ENCODE measurements at regions not wholly inside any gene's neighbourhood (a gene's known extent, or its start where the extent isn't known, plus 50 kb on each side); places are given as distances from the start of the nearest gene placed in this dataset.

DNA sequence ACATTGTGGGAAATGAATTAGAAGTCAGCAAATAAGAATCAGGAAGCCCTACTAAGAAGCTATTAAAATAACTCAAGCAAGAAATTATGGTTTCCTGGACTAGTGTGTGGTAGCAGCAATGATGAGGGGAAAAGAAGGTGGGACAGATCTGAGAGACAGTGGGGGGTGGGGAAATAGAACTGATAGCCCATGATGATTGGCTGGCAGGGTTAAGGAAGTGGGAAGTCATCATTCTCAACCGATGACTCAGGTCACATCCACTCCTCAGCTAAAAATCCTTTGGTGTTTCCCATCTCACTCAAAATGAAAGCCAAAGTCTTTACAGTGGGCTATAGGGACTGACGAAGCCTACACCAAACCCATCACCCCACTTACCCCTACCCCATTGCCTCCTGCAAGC is 153.9 kb upstream of the ARHGEF26 start:
- no peaks in the 10 kb centered on the region for H3K27me3 ChIP-seq (ENCODE audit: control insufficient read depth, insufficient read depth, low read length)
- no peak overlapping the region for H2AFZ ChIP-seq
- H3K79me2 ChIP-seq, result no peaks in the 10 kb centered on the region
- no peak overlapping the region for H3K9ac ChIP-seq
- no peaks in the 10 kb centered on the region for H3K36me3 ChIP-seq (ENCODE audit: control insufficient read depth, insufficient read depth, low read length)
- TF ChIP-seq, protein P1, sequence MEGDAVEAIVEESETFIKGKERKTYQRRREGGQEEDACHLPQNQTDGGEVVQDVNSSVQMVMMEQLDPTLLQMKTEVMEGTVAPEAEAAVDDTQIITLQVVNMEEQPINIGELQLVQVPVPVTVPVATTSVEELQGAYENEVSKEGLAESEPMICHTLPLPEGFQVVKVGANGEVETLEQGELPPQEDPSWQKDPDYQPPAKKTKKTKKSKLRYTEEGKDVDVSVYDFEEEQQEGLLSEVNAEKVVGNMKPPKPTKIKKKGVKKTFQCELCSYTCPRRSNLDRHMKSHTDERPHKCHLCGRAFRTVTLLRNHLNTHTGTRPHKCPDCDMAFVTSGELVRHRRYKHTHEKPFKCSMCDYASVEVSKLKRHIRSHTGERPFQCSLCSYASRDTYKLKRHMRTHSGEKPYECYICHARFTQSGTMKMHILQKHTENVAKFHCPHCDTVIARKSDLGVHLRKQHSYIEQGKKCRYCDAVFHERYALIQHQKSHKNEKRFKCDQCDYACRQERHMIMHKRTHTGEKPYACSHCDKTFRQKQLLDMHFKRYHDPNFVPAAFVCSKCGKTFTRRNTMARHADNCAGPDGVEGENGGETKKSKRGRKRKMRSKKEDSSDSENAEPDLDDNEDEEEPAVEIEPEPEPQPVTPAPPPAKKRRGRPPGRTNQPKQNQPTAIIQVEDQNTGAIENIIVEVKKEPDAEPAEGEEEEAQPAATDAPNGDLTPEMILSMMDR (IDR thresholded peaks at IDR 0.05), result no peak
- H3K4me2 ChIP-seq (ENCODE audit: low read length), result no peak overlapping the region
- no peaks in the 10 kb centered on the region for H3K9me3 ChIP-seq (ENCODE audit: control insufficient read depth, low read length)
- H3K27ac ChIP-seq, result no peak overlapping the region
- no peaks in the 10 kb centered on the region for H3K4me1 ChIP-seq
- no peak overlapping the region for H3K4me3 ChIP-seq (ENCODE audit: low read depth, low read length)

DNA sequence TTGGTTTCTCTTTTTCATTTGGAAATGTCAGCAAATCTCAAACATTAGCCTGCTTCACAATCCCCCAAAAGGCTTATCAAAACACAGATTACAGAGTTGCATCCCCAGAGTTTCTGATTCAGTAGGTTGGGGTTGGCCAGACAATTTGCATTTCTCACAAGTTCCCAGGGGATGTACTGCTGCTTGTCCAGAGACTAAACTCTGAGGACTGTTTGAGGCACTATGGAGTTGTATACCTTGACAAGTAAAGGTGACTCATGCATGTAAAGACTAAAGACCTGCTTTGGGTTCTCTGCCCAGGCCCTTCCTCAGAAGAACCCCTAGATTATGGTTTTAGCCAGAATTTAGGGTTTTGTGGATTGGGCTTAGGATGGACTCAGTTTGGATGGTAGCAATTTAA is 151.1 kb upstream of the ARHGEF26 start:
- Histone ChIP-seq H3K9me3 (ENCODE audit: control insufficient read depth, low read length) (no peaks in the 10 kb centered on the region), H3K4me2 (ENCODE audit: low read length) (no peak overlapping the region), H3K27ac (no peak overlapping the region), H3K4me1 (no peaks in the 10 kb centered on the region), H3K9ac (no peak overlapping the region), H2AFZ (no peak overlapping the region), H3K4me3 (ENCODE audit: low read depth, low read length) (no peak overlapping the region), H3K79me2 (no peaks in the 10 kb centered on the region), H3K36me3 (ENCODE audit: control insufficient read depth, insufficient read depth, low read length) (no peaks in the 10 kb centered on the region), H3K27me3 (ENCODE audit: control insufficient read depth, insufficient read depth, low read length) (no peaks in the 10 kb centered on the region)
- TF ChIP-seq, protein P1 (IDR thresholded peaks at IDR 0.05), result no peak

DNA sequence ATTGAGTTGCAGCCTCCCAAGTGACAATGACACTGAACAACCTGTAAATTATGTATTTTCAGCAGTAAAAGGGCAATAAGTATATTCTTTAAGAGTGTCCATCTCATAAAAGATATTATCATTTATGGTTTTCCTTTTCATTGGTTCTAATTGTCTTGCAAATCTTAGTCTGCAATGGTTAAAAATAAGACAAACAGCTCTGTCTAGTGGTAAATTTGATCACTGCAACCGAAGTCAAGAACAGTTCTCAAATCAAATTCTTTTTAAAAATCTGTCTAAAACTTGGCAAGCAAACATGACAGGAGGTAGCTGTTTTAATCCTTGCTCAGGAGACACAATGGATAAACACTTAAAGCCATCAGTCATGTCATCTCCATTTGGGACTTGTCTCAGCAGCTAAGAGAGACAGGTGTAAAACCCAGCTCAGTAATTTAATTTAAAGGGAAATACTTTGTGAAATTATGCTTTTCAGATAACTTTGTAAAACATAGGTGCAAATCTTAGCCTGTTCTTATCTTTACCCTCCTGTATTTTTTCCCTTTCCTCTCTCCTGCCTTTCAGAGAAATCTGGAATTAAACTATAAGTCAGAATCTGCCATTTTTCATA is 150.3 kb upstream of the ARHGEF26 start:
- H2AFZ ChIP-seq, result no peak overlapping the region
- H3K4me2 ChIP-seq (ENCODE audit: low read length), result no peak overlapping the region
- H3K79me2 ChIP-seq, result no peaks in the 10 kb centered on the region
- H3K27ac ChIP-seq, result no peak overlapping the region
- no peaks in the 10 kb centered on the region for H3K27me3 ChIP-seq (ENCODE audit: control insufficient read depth, insufficient read depth, low read length)
- H3K9me3 ChIP-seq (ENCODE audit: control insufficient read depth, low read length), result no peaks in the 10 kb centered on the region
- H3K4me1 ChIP-seq, result no peaks in the 10 kb centered on the region
- no peak overlapping the region for H3K4me3 ChIP-seq (ENCODE audit: low read depth, low read length)
- H3K36me3 ChIP-seq (ENCODE audit: control insufficient read depth, insufficient read depth, low read length), result no peaks in the 10 kb centered on the region
- H3K9ac ChIP-seq, result no peak overlapping the region
- TF ChIP-seq, protein P1 (IDR thresholded peaks at IDR 0.05), result peak; percentile 31

DNA sequence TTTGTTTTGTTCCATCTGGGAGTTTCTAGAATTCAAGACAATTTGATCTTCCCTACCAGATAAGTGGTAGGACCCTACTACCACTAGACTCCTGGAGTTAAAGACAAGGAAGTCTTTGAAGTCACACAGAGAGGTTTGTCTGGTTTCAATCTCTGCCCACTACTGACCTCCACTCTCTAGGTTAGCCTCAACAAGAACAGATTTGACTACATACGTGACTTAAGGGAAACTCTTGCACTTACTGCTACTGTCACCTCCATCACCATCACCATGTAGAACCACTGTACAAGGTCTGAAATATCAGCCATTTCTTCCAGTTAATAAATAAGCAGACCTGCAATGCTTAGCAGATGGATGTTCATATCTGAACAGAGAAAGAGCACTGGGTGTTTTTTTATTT is 148.3 kb upstream of the ARHGEF26 start:
- Histone ChIP-seq H3K27me3 (ENCODE audit: control insufficient read depth, insufficient read depth, low read length) (no peaks in the 10 kb centered on the region), H3K4me1 (no peaks in the 10 kb centered on the region), H2AFZ (peak overlapping the region; percentile 19), H3K9ac (no peak overlapping the region), H3K79me2 (no peaks in the 10 kb centered on the region), H3K4me3 (ENCODE audit: low read depth, low read length) (no peak overlapping the region), H3K9me3 (ENCODE audit: control insufficient read depth, low read length) (no peaks in the 10 kb centered on the region), H3K27ac (no peak overlapping the region), H3K4me2 (ENCODE audit: low read length) (no peak overlapping the region), H3K36me3 (ENCODE audit: control insufficient read depth, insufficient read depth, low read length) (no peaks in the 10 kb centered on the region)
- TF ChIP-seq, protein P1 (IDR thresholded peaks at IDR 0.05), result no peak

DNA sequence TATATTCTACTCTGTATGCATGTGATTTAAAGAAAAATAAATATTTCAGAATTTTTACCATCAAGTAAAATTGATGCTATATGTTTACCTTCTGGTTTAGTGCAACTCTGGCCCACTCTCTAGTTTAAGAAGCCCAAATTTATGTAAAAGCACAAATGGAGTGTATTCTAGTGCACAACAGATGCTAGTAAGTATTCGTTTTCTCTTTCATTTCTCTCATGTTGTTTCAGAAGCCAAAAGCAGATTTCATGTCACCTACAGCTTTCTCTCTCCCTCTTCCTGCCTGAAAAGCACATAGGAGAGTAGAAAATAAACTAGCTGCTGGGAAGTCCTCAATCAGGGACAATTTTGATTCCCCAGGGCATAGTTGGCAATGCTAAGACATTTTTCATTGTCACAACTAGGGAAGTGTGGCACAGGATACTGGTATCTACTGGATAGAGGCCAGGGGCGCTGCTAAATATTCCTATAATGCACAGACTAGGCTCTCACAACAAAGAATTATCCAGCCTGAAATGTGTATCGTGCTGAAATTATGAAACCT is 147.4 kb upstream of the ARHGEF26 start:
- Histone ChIP-seq H3K27ac (no peak overlapping the region), H3K4me3 (ENCODE audit: low read depth, low read length) (no peak overlapping the region), H3K79me2 (no peaks in the 10 kb centered on the region), H3K9ac (no peak overlapping the region), H2AFZ (no peak overlapping the region), H3K4me2 (ENCODE audit: low read length) (no peak overlapping the region), H3K9me3 (ENCODE audit: control insufficient read depth, low read length) (no peaks in the 10 kb centered on the region), H3K36me3 (ENCODE audit: control insufficient read depth, insufficient read depth, low read length) (no peaks in the 10 kb centered on the region), H3K4me1 (no peaks in the 10 kb centered on the region), H3K27me3 (ENCODE audit: control insufficient read depth, insufficient read depth, low read length) (no peaks in the 10 kb centered on the region)
- TF ChIP-seq, protein P1 (IDR thresholded peaks at IDR 0.05), result no peak

Measured in parathyroid adenoma (tissue), 2 donors.